AG04449 (cell line): ENCODE measurements at regions not wholly inside any gene's neighbourhood (a gene's known extent, or its start where the extent isn't known, plus 50 kb on each side); places are given as distances from the start of the nearest gene placed in this dataset.

Source experiments
- CTCF ChIA-PET: fragments of 350-600 bp; formaldehyde crosslinking; extraction: SDS; loops from one replicate; lab custom pipeline; 2021; ENCODE audit warnings: antibody characterized with exemption; lab: Yijun Ruan, JAX
- POLR2A ChIA-PET: fragments of 400-600, 350-600 bp; formaldehyde crosslinking; extraction: SDS; loops from one replicate; lab custom pipeline; 2020; ENCODE audit warnings: antibody characterized with exemption, inconsistent platforms; lab: Yijun Ruan, JAX
- DNase-seq: peaks from one replicate; pipeline ENCODE4 v3.0.0-alpha.2; 2010; ENCODE audit warnings: low read depth, low spot score
- H3K4me3 ChIP-seq: 2 replicates; pipeline ENCODE4 v1.5.1; 2011; ENCODE audit warnings: low read depth, mild to moderate bottlenecking, control low read depth, low read length
- CTCF ChIP-seq: IDR thresholded peaks from one replicate; pipeline ENCODE4 v1.5.1; 2011; ENCODE audit warnings: mild to moderate bottlenecking, moderate library complexity, low read length, control low read depth, inconsistent platforms; ENCODE audit not compliant: insufficient read depth; ENCODE audit errors: missing control alignments

GRCh38 chr4:74669702-74670101, 124.6 kb downstream of the BTC start:
- DNase-seq, result no peak
- ChIA-PET CTCF (interaction anchor here (1.1 to 20.7 kb wide), 9 partner anchors 9 to 441 kb away, joined by 3 to 404 read pairs (median 6); no protein-coding TSS in a partner anchor), POLR2A (no interaction called here)
- TF ChIP-seq CTCF, result no peak
- no peak overlapping the region for H3K4me3 ChIP-seq

DNA sequence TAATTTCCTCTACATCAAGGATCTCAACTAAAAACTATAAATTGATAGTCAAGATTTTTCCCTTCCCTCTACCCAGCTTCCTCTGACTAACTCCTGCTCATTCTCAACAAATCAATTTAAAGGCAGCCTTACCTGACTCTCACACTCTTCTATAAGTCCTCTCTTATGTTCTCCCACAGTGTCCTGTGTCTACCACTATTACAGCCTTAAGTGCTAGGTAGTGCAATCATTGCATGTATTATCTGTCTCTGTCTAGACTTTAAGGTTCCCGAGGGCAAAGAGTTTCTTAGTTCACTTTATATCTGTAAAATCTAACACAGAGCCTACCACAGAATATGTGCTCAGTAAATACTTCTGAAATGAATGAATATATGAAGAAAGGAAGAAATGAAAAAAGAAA, 123.7 kb downstream of the BTC start:
- TF ChIP-seq CTCF, result no peak
- POLR2A ChIA-PET, result no interaction called here
- DNase-seq, result no peak
- CTCF ChIA-PET, result interaction anchor here (1.0 to 20.7 kb wide), 14 partner anchors 10 to 442 kb away, joined by 3 to 404 read pairs (median 6); no protein-coding TSS in a partner anchor
- H3K4me3 ChIP-seq, result no peak overlapping the region

GRCh38 chr4:74671080-74671698, 123.1 kb downstream of the BTC start:
- POLR2A ChIA-PET, result no interaction called here
- TF ChIP-seq CTCF, result peak; percentile 48
- CTCF ChIA-PET, result interaction anchor here (0.6 to 20.7 kb wide), 18 partner anchors 10 to 443 kb away, joined by 3 to 404 read pairs (median 4); no protein-coding TSS in a partner anchor
- DNase-seq, result no peak
- H3K4me3 ChIP-seq, result no peak overlapping the region

DNA sequence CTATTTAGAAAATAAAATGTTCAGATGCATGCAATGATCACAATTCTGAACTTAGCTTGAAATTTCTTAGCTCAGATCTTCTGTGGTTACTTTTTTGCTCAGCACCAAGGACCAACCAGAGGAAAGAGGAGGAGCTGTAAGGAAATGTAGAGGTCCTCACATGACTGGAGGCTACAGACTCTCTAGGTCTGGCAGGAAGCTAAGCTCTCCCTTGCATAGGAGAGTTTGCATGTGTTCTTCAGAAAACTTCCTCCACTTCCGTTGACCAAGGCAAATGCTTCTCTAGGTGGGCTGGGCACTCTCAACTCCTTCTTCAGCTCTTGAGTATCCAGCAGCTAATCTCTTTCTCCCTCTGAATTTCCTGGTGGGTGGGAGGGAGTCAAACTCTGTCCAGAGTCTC, 119.6 kb downstream of the BTC start:
- ChIA-PET CTCF (interaction anchor here (0.8 to 20.7 kb wide), 24 partner anchors 9 to 446 kb away, joined by 3 to 404 read pairs (median 9); partner anchors contain the start of gene EREG), POLR2A (no interaction called here)
- no peak overlapping the region for H3K4me3 ChIP-seq
- no peak for TF ChIP-seq CTCF
- no peak for DNase-seq

- ChIA-PET CTCF (interaction anchor here (0.8 to 20.7 kb wide), 34 partner anchors 10 to 481 kb away, joined by 3 to 404 read pairs (median 5); partner anchors contain the start of gene EPGN), POLR2A (no interaction called here)
- TF ChIP-seq CTCF, result peak; percentile 79
- DNase-seq, result peak; percentile 16
- H3K4me3 ChIP-seq, result no peak overlapping the region
Observed at GRCh38 chr4:74675673-74676279, 118.5 kb downstream of the BTC start.
